22Rv1 (cell line): ENCODE measurements at regions not wholly inside any gene's neighbourhood (a gene's known extent, or its start where the extent isn't known, plus 50 kb on each side); places are given as distances from the start of the nearest gene placed in this dataset.

Experiments
- CTCF ChIP-seq: fragments of 450-650 bp; IDR thresholded peaks from 2 replicates; pipeline ENCODE4 v1.5.1; 2017; ENCODE audit warnings: mild to moderate bottlenecking
- ZFX ChIP-seq: fragments of 450-650 bp; IDR thresholded peaks from 2 replicates; pipeline ENCODE4 v1.6.1; 2017; ENCODE audit warnings: antibody characterized with exemption, borderline replicate concordance

- TF ChIP-seq CTCF: no peak
- TF ChIP-seq ZFX: no peak
Measured at GRCh38 chr7:149670288-149670687, 103.1 kb downstream of the ZNF467 start.
